Calu3 (cell line): ENCODE measurements at regions not wholly inside any gene's neighbourhood (a gene's known extent, or its start where the extent isn't known, plus 50 kb on each side); places are given as distances from the start of the nearest gene placed in this dataset.

ENCODE experiments used
- BruUV-seq: library from RNA; stranded (reverse); fragments of 400-500 nt; replicated peaks from 2 replicates; lab custom pipeline; 2021; lab: Mats Ljungman, UMichigan
- CTCF ChIA-PET: fragments of 300-600 bp; sonication (Branson Sonifier 250); formaldehyde crosslinking; loops from one replicate; lab custom pipeline; 2022; ENCODE audit warnings: antibody characterized with exemption; lab: Charles Lee
- DNase-seq: peaks from one replicate; pipeline ENCODE4 v3.0.0; 2022
- H3K27ac Mint-ChIP-seq: one replicate; pipeline ENCODE4 v1.8.0; 2022; ENCODE audit warnings: mixed read lengths; ENCODE audit not compliant: unreplicated experiment
- H3K27me3 Mint-ChIP-seq: one replicate; pipeline ENCODE4 v1.8.0; 2022; ENCODE audit warnings: mixed read lengths; ENCODE audit not compliant: unreplicated experiment
- H3K36me3 Mint-ChIP-seq: one replicate; pipeline ENCODE4 v1.8.0; 2022; ENCODE audit warnings: mild to moderate bottlenecking, moderate library complexity, mixed read lengths; ENCODE audit not compliant: insufficient read depth, unreplicated experiment
- H3K4me1 Mint-ChIP-seq: one replicate; pipeline ENCODE4 v1.8.0; 2022; ENCODE audit warnings: mild to moderate bottlenecking, low read depth, mixed read lengths; ENCODE audit not compliant: unreplicated experiment
- H3K4me3 Mint-ChIP-seq: one replicate; pipeline ENCODE4 v1.8.0; 2022; ENCODE audit warnings: mild to moderate bottlenecking, low read depth, moderate library complexity, mixed read lengths; ENCODE audit not compliant: unreplicated experiment
- H3K9me3 Mint-ChIP-seq: one replicate; pipeline ENCODE4 v1.8.0; 2022; ENCODE audit warnings: low read depth, mixed read lengths; ENCODE audit not compliant: unreplicated experiment
- CTCF ChIP-seq: fragments of 200-600 bp; IDR thresholded peaks from one replicate; pipeline ENCODE4 v1.8.0; 2022; ENCODE audit warnings: antibody characterized with exemption; ENCODE audit not compliant: unreplicated experiment
- intact Hi-C: fragments of 100-400 bp; cut with micrococcal nuclease; formaldehyde crosslinking; loops from one replicate; pipeline ENCODE4 v1.10.0; 2022; ENCODE audit not compliant: unreplicated experiment

GRCh38 chr10:62960416-62960815 is 144.2 kb upstream of the EGR2 start:
- CTCF ChIA-PET = no interaction called here
- Mint-ChIP-seq H3K4me1 (no peaks in the 10 kb centered on the region), H3K36me3 (no peaks in the 10 kb centered on the region), H3K27me3 (peaks cover 53% of the 10 kb centered on the region), H3K4me3 (no peak overlapping the region), H3K27ac (no peak overlapping the region), H3K9me3 (peaks cover 2% of the 10 kb centered on the region)
- DNase-seq = no peak
- intact Hi-C loops = no loop called here
- no peak for TF ChIP-seq CTCF
- no TSS peak for BruUV-seq

GRCh38 chr10:62959553-62959952 is 143.4 kb upstream of the EGR2 start:
- no peak overlapping the region for H3K27ac Mint-ChIP-seq
- H3K4me1 Mint-ChIP-seq = no peaks in the 10 kb centered on the region
- no peak for DNase-seq
- H3K4me3 Mint-ChIP-seq = no peak overlapping the region
- intact Hi-C loops = no loop called here
- no peaks in the 10 kb centered on the region for H3K36me3 Mint-ChIP-seq
- H3K9me3 Mint-ChIP-seq = peaks cover 2% of the 10 kb centered on the region
- no TSS peak for BruUV-seq
- CTCF ChIA-PET = interaction anchor here (0.6 kb wide), 1 partner anchor 424 kb away, joined by 3 read pairs; no protein-coding TSS in a partner anchor
- TF ChIP-seq CTCF = no peak
- peaks cover 53% of the 10 kb centered on the region for H3K27me3 Mint-ChIP-seq

GRCh38 chr10:62958980-62959379 is 142.8 kb upstream of the EGR2 start:
- H3K9me3 Mint-ChIP-seq = no peaks in the 10 kb centered on the region
- CTCF ChIA-PET = interaction anchor here (0.6 kb wide), 1 partner anchor 424 kb away, joined by 3 read pairs; no protein-coding TSS in a partner anchor
- H3K27me3 Mint-ChIP-seq = peaks cover 53% of the 10 kb centered on the region
- DNase-seq = no peak
- no TSS peak for BruUV-seq
- no peak overlapping the region for H3K4me3 Mint-ChIP-seq
- intact Hi-C loops = no loop called here
- H3K27ac Mint-ChIP-seq = no peak overlapping the region
- no peaks in the 10 kb centered on the region for H3K4me1 Mint-ChIP-seq
- TF ChIP-seq CTCF = no peak
- H3K36me3 Mint-ChIP-seq = no peaks in the 10 kb centered on the region

GRCh38 chr10:62946278-62946677 is 130.1 kb upstream of the EGR2 start:
- peaks cover 49% of the 10 kb centered on the region for H3K27me3 Mint-ChIP-seq
- intact Hi-C loops = no loop called here
- no peaks in the 10 kb centered on the region for H3K4me1 Mint-ChIP-seq
- no peak overlapping the region for H3K4me3 Mint-ChIP-seq
- CTCF ChIA-PET = no interaction called here
- no peak for TF ChIP-seq CTCF
- H3K36me3 Mint-ChIP-seq = no peaks in the 10 kb centered on the region
- H3K9me3 Mint-ChIP-seq = peaks cover 3% of the 10 kb centered on the region
- no peak for DNase-seq
- no TSS peak for BruUV-seq
- H3K27ac Mint-ChIP-seq = no peak overlapping the region
